Omental fat pad (tissue), 3 donors: ENCODE measurements at regions not wholly inside any gene's neighbourhood (a gene's known extent, or its start where the extent isn't known, plus 50 kb on each side); places are given as distances from the start of the nearest gene placed in this dataset.

Experiments used
- ATAC-seq: fragments of 150-250 bp; one replicate; pipeline ENCODE4 v1.9.1; 2016; ENCODE audit warnings: mild to moderate bottlenecking, moderate library complexity; ENCODE audit not compliant: low FRiP score
- DNase-seq: peaks from one replicate; pipeline ENCODE4 v3.0.0-alpha.2; 2019; ENCODE audit warnings: low spot score
- TF ChIP-seq, protein P1 (sequence below), 3 donors: fragments of 450-650 bp; IDR thresholded peaks; one replicate each; pipeline ENCODE4 v1.5.1; 2016 to 2017; ENCODE audit warnings: antibody characterized with exemption in 3 of 3, mild to moderate bottlenecking in 3 of 3, moderate library complexity in 2 of 3

DNA sequence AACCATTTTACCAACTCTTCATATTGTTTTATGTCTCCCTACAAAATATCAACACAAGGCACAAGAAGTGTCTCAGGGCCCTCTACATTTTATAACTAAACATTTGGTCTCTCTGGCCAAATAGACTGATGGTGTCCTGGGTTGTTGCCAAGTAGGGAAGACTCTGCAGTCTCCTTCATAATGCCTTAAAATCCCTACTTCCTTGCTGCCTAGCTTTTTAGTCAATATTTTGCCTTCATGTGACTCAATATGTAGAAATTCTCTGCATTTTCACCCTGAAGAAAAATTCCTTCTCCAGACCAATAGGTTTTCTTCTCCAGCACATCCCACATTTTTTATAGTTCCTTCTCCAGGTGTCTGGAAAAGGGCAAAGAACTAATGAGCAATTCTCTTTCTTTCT lies 72.6 kb upstream of the IPO9 start:
- DNase-seq (no peak), ATAC-seq (no peak)
- TF ChIP-seq, protein P1, sequence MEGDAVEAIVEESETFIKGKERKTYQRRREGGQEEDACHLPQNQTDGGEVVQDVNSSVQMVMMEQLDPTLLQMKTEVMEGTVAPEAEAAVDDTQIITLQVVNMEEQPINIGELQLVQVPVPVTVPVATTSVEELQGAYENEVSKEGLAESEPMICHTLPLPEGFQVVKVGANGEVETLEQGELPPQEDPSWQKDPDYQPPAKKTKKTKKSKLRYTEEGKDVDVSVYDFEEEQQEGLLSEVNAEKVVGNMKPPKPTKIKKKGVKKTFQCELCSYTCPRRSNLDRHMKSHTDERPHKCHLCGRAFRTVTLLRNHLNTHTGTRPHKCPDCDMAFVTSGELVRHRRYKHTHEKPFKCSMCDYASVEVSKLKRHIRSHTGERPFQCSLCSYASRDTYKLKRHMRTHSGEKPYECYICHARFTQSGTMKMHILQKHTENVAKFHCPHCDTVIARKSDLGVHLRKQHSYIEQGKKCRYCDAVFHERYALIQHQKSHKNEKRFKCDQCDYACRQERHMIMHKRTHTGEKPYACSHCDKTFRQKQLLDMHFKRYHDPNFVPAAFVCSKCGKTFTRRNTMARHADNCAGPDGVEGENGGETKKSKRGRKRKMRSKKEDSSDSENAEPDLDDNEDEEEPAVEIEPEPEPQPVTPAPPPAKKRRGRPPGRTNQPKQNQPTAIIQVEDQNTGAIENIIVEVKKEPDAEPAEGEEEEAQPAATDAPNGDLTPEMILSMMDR (IDR thresholded peaks at IDR 0.05): no peak

DNA sequence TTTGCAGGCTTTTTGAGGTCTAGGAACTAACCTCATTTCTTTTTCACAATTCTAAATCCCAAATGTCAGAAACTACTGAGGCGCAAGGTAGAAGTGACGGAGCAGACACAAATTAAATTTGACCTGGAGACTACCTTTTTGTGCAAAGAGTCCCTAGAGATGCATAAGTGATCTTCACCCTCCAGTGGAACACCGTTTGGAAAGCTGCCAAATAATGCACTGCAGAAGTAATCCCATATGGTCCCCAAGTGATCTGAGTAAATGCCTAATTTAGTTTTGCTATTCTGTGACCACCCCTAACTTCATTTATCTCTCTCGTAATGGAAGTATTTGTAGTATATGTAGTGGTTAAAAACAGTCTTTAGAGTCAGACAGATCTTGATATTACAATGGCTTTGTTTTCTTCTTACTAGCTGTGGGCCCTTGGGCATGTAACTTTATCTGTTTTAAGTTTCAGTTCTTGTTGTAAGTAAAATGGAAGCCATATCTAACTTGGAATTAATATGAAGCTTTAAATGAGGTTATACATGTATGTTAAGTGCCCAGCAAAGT lies 70.4 kb upstream of the IPO9 start:
- TF ChIP-seq, protein P1 (IDR thresholded peaks at IDR 0.05): no peak
- ATAC-seq (no peak), DNase-seq (no peak)

DNA sequence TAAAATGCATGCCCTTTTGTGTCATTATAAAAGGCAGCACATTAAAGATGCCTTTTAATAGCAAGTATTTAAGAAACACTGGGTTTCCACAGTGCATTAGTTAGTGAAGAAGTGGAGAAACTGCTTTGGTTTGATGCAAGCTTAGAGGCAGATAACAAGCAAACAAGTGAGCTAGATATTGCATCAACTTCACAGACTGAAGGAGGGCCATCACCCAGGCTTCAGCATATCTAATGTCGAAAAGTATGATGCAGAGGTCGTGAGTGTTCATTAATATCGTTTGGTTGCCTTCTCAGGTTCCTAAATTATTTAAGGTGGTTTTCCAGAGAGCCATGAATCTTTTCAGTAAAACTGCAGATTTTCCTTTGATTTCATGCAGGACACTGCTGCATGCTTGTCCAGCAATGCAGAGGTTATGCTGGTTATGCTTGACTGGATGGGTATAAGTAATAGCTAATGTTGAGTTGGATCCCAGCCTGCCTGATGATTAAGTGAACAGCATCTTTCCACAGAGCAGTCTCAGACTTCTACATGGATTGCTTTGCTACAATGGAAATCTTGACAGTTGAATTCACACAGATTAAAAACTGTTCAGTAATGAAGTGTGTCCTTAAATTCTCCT lies 69.7 kb upstream of the IPO9 start:
- DNase-seq: no peak
- TF ChIP-seq, protein P1 (IDR thresholded peaks at IDR 0.05): no peak
- peak; percentile 42 for ATAC-seq

DNA sequence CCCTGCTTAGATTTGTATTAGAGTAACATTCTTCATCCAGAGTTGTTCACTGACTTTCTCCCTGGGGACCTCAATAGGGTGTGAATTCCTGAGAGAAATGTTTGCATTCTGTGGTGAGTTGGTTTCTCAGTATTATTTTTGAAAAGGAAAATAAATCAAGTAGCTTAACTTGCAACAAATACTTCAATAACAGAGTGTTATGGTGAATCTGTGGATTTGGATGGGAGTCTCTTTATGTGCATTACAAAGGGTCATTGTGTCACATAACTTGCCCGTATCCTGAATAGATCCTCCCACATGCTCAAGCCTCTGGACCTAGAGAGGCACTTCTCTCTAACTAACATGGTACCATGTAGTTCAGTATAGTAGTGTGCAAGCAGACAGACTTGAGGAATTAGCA lies 68.4 kb upstream of the IPO9 start:
- ATAC-seq: no peak
- DNase-seq: no peak
- TF ChIP-seq, protein P1 (IDR thresholded peaks at IDR 0.05): no peak

DNA sequence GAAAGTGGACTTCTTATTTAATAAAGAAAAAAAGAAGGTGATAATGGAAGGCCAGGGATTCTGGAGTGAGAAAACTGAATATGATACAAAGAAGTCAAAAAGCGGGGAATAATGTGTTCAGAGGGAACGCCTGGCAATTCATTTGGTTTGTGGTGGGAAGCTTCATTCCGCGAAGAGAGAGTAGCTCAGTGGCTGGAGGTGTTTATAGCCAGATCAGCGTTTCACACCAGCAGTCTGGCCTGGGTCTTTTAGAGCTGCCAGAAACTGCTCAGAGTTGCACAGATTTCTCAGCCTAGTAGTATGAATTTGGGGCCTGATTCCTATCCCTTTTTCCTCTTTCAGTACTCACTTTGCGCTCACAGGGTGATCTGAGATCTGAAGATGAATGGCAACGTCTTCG lies 67.8 kb upstream of the IPO9 start:
- ATAC-seq (no peak), DNase-seq (no peak)
- TF ChIP-seq, protein P1 (IDR thresholded peaks at IDR 0.05): no peak

DNA sequence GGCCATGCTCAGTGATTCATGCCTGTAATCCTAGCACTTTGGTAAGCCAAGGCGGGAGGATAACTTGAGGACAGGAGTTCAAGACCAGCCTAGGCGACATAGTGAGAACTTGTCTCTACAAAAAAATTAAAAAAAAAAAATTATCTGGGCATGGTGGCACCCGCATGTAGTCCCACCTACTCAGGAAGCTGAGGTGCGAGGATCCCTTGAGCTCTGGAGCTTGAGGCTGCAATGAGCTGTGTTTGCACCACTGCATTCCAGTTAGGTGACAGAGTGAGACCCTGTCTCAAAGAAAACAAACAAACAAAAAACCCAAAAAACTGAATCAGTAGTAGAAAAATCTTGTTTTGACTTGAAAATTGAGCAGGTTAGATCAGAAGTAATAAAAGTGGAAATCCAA lies 67.1 kb upstream of the IPO9 start:
- ATAC-seq: no peak
- TF ChIP-seq, protein P1 (IDR thresholded peaks at IDR 0.05): no peak
- DNase-seq: no peak

DNA sequence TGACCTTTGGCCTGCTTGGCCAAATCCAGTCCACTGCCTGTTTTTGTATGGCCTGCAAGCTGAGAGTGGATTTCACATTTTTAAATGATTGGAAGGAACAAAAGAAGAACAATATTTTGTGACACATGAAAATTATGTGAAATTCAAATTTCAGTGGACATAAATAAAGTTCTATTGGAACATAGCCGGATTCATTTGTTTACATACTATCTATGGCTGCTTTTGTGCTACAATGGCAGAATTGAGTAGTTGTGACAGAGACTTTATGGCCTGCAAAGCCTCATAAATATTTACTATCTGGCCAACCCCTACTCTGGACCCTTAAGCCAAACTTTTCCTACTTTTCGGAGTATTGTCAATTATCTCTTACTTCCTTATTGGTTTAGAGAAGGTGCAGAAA lies 66.6 kb upstream of the IPO9 start:
- TF ChIP-seq, protein P1 (IDR thresholded peaks at IDR 0.05): no peak
- ATAC-seq: no peak
- no peak for DNase-seq
